Stimulated activated CD8-positive, alpha-beta memory T cell treated with anti-CD3 and anti-CD28 coated beads, Interleukin-4, amount 100 ng/mL, for 1 hour (primary cell): ENCODE measurements at regions not wholly inside any gene's neighbourhood (a gene's known extent, or its start where the extent isn't known, plus 50 kb on each side); places are given as distances from the start of the nearest gene placed in this dataset.

ENCODE experiments used
- DNase-seq, 2 donors: peaks; one replicate each; pipeline ENCODE4 v3.0.0-alpha.2; 2020; ENCODE audit warnings: low read depth in 2 of 2, low spot score in 1 of 2

DNA sequence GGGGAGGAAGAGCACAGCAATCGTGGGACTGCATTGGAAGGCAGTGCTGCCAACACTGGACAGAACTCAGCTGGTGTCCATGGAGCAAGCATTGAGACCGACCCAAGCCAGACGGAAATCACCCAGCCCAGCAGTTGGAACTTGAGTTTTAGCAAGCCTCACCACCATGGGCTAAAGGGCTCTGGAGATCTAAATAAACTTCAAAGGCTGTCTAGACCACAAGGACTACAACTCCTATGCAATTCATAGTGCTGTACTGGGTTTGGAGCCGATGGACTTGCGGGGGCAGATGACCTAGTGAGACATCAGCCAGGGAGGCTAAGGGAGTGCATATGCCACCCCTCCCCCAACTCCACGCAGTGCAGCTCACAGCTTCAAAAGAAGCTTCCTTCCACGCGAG lies 243.6 kb upstream of the SLC39A10 start:
- DNase-seq: no peak

DNA sequence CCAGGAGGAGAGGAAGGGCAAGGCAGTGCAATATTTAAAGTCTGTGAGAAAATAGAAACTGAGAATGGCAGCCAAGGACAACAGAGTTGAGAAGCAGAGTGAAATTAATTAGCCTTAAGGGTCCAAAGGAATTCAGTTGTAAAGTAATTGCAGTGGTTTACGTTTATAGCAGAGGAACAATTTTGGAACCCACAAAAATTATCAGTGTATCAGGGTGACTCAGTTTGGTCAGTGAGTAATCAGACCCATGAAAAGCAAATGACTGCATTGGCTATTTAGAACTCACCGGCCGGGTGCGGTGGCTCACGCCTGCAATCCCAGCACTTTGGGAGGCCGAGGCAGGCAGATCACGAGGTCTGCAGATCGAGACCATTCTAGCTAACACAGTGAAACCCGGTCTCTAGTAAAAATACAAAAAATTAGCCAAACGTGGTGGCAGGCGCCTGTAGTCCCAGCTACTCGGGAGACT lies 245.8 kb upstream of the SLC39A10 start:
- DNase-seq: no peak

DNA sequence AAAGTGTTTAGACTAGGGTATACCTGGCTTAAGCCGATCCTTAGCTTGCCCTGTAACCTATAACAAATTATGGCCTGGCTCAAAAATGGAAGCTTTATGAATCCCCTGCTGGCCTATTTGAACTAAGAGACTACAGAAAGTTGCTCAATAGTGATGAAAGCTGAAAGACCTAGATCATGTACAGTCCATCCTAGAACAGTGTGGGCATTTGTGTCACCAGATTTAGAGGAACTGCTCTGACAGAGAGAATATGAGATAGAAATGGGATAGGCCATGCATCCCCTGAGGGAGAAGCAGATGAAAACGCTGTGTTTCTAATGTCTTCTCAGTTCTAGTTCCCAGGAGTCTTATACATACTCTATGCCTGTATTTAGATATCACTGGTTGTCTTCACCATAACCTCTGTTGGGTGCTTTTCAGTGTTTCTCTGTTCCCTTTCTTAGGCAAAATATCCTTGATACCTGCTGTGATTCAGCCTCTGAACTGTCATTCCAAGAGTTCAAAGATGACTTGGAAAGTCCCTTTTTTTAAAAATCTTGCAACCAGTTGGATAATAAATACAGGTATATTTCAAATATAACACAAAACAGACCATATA lies 246.9 kb upstream of the SLC39A10 start:
- no peak for DNase-seq

DNA sequence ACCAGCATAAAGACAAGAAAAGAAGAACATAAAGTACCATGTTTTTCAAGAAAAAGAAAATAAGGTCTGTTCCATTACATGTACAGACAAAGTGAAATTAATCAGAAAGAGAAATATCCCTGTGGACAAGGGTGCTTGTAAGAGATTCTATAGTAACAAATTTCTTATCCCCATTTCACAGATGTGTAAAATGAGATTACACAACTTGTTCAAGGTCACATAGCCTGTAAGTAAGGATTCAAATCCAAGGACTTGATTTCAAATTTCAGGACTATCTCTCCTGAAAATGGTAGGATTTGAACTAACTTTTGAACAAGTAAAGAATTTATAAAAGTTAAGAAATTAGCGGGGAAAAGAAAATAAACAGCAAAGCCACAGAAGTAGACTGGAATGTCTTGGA lies 248.2 kb upstream of the SLC39A10 start:
- no peak for DNase-seq

DNA sequence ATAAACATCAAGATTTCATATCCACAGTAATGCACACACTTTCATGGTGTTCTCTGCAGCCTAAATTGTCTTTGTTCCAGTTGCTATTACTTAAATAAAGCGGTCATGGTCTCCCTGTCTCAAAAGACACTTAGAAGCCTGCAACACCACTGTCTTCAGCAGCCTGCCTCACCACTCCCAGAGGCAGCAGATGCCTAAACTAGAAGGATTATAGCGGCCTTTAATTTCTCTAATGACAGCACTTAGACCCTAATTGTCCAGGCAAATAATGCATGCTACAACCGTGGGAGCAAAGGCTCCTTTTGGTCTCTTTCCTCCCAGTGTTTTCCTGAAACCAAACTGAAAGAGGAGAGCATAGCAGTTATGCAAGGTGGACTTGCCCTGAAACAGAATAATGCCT lies 248.8 kb upstream of the SLC39A10 start:
- DNase-seq: no peak

GRCh38 chr2:195407783-195408182 lies 249.2 kb upstream of the SLC39A10 start:
- no peak for DNase-seq

DNA sequence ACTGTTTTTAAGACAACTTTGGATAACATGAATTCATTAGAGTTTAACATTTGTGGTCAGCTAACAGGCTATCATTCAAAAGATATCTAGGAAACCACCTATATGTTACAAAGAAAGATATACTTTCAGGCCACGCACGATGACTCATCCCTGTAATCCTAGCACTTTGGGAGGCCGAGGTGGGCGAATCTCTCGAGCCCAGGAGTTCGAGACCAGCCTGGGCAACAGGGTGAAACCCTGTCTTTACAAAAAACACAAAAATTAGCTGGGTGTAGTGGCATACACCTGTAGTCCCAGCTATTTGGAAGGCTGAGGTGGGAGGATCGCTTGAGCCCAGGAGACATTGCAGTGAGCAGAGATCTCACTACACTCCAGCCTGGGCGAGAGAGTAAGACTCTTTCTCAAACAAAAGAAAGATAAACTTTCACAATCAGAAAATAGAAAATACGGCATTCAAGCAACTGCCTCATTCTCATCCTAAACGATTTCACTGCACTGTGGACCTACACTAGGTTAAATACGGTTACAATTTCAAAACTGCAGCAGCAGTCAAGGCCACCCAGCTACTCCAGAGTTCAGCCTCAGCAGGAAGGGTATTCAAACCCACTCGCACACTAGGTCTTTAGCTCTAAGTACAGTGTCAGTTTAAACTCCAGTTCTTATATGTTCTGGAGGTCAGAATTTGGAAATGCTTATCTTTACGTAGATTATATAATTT lies 250.0 kb upstream of the SLC39A10 start:
- no peak for DNase-seq

GRCh38 chr2:195404651-195405050 lies 252.4 kb upstream of the SLC39A10 start:
- no peak for DNase-seq

DNA sequence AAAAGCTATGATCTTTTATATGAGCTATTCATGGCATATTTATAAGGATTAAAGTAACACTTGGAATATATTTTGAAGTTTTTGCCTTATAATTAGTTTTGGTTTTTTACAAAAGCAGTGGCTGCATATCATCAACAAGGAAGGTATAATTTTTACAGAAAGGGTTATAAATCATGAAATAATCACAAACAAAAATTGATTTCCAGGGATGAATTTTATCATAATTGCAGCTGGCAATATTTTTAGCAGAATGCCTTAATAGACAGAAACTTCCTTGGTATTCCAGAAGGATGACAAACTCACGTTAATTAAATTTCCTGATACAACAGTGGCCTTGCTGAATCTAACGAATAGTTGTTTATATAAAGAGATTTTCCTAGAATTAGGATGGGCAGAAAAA lies 260.5 kb upstream of the SLC39A10 start:
- no peak for DNase-seq

- no peak for DNase-seq
Observed at GRCh38 chr2:195395362-195395761, 261.7 kb upstream of the SLC39A10 start.

DNA sequence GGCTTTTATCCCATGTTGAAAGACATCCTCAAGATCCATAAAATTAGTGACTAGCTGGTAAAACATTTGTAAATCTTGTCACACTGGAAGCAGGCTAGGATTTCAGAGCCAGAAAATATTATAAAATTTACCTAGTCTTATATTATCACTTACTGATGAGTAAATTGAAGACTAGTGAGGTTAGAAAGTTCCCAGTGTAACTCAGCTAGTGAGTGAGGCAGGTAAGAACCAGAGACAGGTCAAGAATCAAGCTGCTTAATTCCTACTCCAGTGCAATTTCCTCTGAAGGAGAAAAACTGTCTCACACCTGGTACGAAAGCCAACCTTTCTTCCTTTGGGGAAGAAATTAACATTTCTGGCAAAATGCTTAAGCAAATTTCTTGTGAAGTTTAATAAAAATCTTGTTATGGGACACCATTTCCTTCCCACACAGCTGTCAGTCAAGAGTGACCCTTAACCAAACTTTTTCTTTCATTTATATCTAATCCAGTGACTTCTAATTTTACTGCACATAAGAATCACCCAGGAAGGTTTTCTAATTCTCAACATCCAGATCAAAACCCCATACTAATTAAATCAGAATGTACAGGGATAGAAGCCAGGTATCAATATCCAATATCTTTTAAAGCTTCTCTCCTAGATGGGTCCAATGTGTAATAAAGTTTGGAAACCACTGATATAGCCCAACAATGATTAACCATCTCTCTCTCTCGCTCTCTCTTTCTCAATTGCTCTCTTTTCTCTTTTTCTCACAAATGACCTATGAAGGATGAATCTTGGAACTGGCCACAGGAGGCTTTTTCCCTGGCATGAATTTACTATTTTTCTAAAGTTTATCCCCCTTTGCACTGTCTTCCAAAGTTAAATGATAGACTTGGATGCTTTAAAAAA lies 264.3 kb upstream of the SLC39A10 start:
- DNase-seq: no peak

DNA sequence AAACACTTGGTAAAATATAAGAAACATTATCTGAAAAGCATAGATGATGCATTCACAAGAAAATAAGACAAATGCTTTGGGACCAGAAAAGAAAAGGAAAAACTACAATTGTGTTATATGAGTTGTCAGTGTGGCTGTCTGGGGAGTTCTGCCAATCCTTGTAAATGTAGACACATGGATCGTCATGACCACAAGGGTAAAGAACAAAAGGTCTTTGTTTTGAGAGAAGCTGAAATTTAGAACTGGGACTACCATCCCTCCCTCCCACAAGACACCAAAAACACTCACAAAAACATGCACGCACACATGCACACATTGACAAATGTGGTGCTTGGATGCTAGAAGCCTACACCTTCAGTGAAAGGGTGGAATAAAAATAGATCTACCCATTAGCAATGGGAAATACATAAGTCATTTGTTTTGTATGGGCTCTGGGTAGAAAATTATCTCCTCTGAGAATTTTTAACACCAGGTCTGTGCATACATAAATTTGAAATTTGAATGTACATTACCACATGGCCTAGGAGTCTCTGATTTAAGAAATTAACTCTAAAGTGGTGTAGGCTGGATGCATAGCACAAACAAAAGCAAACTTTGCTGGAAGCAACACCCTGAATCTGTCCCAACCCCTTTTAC lies 266.2 kb upstream of the SLC39A10 start:
- no peak for DNase-seq

DNA sequence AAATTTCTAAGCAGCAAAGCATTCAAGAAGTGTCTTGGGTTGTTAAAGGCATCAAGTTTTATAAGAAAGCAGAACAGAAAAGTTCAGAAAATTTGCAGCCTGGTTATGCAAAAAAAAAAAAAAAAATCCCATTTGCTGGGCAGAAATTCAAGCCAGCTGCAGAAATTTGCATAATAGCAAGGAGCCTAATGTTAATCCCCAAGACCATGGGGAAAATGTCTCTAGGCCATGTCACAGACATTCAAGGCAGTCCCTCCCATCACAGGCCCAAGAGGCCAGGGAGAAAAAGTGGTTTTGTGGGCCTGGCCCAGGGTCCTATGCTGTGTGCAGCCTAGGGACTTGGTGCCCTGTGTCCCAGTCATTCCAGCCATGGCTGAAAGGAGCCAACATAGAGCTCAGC lies 269.0 kb upstream of the SLC39A10 start:
- no peak for DNase-seq

- DNase-seq: no peak
Observed at GRCh38 chr2:195382186-195382585, 274.8 kb upstream of the SLC39A10 start.

GRCh38 chr2:195370167-195370943 lies 286.7 kb upstream of the SLC39A10 start:
- DNase-seq: no peak

DNA sequence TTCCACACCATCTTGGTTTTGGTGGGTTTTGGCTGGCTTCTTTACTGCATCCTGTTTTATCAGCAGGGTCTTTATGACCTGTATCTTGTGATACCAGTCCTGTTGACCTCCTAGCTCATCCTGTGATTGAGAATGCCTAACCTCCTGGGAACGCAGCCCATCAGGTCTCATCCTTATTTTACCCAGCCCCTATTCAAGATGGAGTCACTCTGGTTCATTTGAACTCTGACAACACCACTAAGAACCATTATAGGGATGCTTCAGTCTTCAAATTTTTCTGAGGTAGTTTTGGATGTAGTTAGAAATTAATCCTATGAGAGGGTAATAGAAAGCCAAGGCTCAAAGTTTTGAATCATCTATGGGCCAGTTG lies 287.8 kb upstream of the SLC39A10 start:
- no peak for DNase-seq

- DNase-seq: no peak
Observed at GRCh38 chr2:195368249-195369217, 288.5 kb upstream of the SLC39A10 start.

- no peak for DNase-seq
Observed at GRCh38 chr2:195367809-195368208, 289.2 kb upstream of the SLC39A10 start.
